ENCODE measurements at regions not wholly inside any gene's neighbourhood (a gene's known extent, or its start where the extent isn't known, plus 50 kb on each side); places are given as distances from the start of the nearest gene placed in this dataset.
A peak's percentile ranks its signal among the peaks of the same experiment; 100 is the strongest.

DNA sequence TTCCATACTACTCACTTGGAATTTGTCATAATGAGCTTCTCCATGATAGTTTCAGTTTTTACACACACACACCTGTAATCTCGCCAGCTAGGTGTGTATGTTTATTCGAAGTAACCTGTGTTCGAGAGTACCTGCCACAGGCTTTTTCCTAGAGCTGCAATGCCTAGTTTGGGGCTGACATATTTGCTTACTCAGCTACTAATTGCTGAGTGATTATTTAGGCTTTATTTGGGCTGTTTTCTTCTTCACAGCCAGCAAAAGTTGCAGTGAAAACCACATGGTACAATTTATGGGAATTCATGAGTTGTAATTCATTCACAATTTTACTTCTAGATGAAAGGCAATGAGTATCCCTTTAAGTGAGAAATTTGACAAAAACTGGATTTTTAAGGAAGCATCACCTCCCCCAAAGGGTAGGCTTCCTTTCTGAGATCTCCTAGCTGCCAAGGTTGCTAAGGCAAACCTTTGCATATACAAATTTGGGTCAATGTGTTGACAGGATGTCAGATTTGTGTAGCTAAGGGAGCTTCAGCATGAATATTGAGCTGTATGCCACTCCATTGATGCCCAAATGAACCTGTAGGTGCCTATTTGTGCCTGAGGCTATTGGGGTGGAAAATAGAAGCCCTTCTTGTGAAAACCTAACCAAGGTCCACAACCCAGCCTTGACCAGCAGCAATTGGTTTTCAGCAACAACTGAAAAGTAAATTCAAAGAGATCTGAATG is 108.7 kb upstream of the OTX2 start (continued):
- TF ChIP-seq ZBTB43 (CRISPR knock-in tag; IDR thresholded peaks at IDR 0.05) (no peak), JUN (CRISPR knock-in tag; IDR thresholded peaks at IDR 0.05) (no peak), NFE2L1 (CRISPR knock-in tag; IDR thresholded peaks at IDR 0.05) (no peak)
- TF ChIP-seq, protein P1, sequence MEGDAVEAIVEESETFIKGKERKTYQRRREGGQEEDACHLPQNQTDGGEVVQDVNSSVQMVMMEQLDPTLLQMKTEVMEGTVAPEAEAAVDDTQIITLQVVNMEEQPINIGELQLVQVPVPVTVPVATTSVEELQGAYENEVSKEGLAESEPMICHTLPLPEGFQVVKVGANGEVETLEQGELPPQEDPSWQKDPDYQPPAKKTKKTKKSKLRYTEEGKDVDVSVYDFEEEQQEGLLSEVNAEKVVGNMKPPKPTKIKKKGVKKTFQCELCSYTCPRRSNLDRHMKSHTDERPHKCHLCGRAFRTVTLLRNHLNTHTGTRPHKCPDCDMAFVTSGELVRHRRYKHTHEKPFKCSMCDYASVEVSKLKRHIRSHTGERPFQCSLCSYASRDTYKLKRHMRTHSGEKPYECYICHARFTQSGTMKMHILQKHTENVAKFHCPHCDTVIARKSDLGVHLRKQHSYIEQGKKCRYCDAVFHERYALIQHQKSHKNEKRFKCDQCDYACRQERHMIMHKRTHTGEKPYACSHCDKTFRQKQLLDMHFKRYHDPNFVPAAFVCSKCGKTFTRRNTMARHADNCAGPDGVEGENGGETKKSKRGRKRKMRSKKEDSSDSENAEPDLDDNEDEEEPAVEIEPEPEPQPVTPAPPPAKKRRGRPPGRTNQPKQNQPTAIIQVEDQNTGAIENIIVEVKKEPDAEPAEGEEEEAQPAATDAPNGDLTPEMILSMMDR (IDR thresholded peaks at IDR 0.05) = no peak

- Mint-ChIP-seq H3K4me3 (peak overlapping the region; percentile 2), H3K4me1 (peaks cover 57% of the 10 kb centered on the region), H3K27ac (peak overlapping the region; percentile 48), H3K27me3 (ENCODE audit: low read depth) (peaks cover 53% of the 10 kb centered on the region), H3K9me3 (peaks cover 5% of the 10 kb centered on the region; the same call in 1 of the 2 replicates), H3K36me3 (no peaks in the 10 kb centered on the region)
- POLR2A ChIA-PET = interaction anchor here (0.9 kb wide), 1 partner anchor 49 kb away, joined by 3 read pairs; no protein-coding TSS in a partner anchor
- ATAC-seq (peak; percentile 79), DNase-seq (ENCODE audit: low spot score) (no peak)
- no peak for TF ChIP-seq OVOL2 (CRISPR knock-in tag; IDR thresholded peaks at IDR 0.05; ENCODE audit: borderline replicate concordance)
- no peak for TF ChIP-seq MXD4 (CRISPR knock-in tag; IDR thresholded peaks at IDR 0.05; ENCODE audit: borderline replicate concordance)
- 0 out of 2 replicates have a peak, but pooled peaks have one; percentile 36 for TF ChIP-seq NR3C1 (CRISPR knock-in tag; conservative IDR thresholded peaks at IDR 0.05; ENCODE audit: low read depth)
- no peak for TF ChIP-seq STAT6 (CRISPR knock-in tag; conservative IDR thresholded peaks at IDR 0.05; ENCODE audit: low read depth)
- CTCF ChIA-PET = interaction anchor here (1.0 to 1.3 kb wide), 2 partner anchors 14 to 146 kb away, joined by 3 read pairs; no protein-coding TSS in a partner anchor
Observed at GRCh38 chr14:56905282-56905681, 95.0 kb upstream of the OTX2 start.

DNA sequence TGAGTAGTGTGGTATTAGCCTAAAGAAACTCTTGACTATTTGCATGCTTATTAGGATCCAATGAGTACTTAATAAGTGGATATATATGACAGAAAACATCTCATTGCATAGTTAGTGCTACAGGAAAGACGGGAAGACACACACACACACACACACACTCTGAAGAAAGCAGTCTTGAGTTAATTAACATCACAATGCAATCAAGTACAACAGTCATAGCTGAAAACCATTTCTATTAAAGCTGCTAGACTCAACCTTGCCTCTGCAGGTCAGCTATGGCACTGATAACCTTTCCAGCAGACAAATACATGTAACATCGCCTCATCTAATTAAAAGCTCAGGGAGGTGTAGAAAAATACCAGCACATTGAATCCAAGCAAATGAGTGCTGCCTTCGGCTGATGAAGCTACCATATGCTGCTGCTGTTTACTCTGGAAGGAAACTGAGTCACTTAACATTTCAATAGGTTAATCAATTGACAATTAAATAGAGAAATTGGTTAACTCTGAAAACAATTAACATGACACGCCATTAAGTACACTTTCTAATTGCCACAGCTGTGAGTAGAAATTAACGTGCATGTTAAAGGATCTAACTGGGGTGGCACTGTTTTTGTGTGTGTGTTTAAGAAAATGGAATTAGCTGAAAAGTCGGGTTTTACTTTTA is 93.2 kb upstream of the OTX2 start:
- peak overlapping the region; percentile 88 for H3K27ac Mint-ChIP-seq
- H3K4me3 Mint-ChIP-seq = peak overlapping the region; percentile 41
- H3K9me3 Mint-ChIP-seq = peaks cover 5% of the 10 kb centered on the region; the same call in 1 of the 2 replicates
- ChIA-PET POLR2A (interaction anchor here (0.6 to 1.1 kb wide), 2 partner anchors 9 to 15 kb away, joined by 3 to 4 read pairs; no protein-coding TSS in a partner anchor), CTCF (interaction anchor here (0.8 to 1.5 kb wide), 5 partner anchors 10 to 149 kb away, joined by 3 to 4 read pairs (median 3); no protein-coding TSS in a partner anchor)
- DNase-seq (ENCODE audit: low spot score) (no peak), ATAC-seq (peak; percentile 4)
- peaks cover 75% of the 10 kb centered on the region for H3K4me1 Mint-ChIP-seq
- H3K27me3 Mint-ChIP-seq (ENCODE audit: low read depth) = peaks cover 55% of the 10 kb centered on the region
- no peaks in the 10 kb centered on the region for H3K36me3 Mint-ChIP-seq
- TF ChIP-seq ZBTB43 (CRISPR knock-in tag; IDR thresholded peaks at IDR 0.05) (no peak), SP1 (CRISPR knock-in tag; conservative IDR thresholded peaks at IDR 0.05) (0 out of 2 replicates have a peak, but pooled peaks have one; percentile 14), ZNF317 (CRISPR knock-in tag; IDR thresholded peaks at IDR 0.05; ENCODE audit: borderline replicate concordance, low read depth) (no peak), JAZF1 (CRISPR knock-in tag; IDR thresholded peaks at IDR 0.05) (no peak), FOXK1 (CRISPR knock-in tag; IDR thresholded peaks at IDR 0.05) (peak; percentile 34; the same call in 1 of the 2 replicates), NR1H2 (CRISPR knock-in tag; IDR thresholded peaks at IDR 0.05) (no peak), NFE2L1 (CRISPR knock-in tag; IDR thresholded peaks at IDR 0.05) (no peak), E2F1 (CRISPR knock-in tag; IDR thresholded peaks at IDR 0.05) (no peak)
- TF ChIP-seq, protein P2, sequence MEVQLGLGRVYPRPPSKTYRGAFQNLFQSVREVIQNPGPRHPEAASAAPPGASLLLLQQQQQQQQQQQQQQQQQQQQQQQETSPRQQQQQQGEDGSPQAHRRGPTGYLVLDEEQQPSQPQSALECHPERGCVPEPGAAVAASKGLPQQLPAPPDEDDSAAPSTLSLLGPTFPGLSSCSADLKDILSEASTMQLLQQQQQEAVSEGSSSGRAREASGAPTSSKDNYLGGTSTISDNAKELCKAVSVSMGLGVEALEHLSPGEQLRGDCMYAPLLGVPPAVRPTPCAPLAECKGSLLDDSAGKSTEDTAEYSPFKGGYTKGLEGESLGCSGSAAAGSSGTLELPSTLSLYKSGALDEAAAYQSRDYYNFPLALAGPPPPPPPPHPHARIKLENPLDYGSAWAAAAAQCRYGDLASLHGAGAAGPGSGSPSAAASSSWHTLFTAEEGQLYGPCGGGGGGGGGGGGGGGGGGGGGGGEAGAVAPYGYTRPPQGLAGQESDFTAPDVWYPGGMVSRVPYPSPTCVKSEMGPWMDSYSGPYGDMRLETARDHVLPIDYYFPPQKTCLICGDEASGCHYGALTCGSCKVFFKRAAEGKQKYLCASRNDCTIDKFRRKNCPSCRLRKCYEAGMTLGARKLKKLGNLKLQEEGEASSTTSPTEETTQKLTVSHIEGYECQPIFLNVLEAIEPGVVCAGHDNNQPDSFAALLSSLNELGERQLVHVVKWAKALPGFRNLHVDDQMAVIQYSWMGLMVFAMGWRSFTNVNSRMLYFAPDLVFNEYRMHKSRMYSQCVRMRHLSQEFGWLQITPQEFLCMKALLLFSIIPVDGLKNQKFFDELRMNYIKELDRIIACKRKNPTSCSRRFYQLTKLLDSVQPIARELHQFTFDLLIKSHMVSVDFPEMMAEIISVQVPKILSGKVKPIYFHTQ (CRISPR knock-in tag; IDR thresholded peaks at IDR 0.05) = no peak
- TF ChIP-seq, protein P3, sequence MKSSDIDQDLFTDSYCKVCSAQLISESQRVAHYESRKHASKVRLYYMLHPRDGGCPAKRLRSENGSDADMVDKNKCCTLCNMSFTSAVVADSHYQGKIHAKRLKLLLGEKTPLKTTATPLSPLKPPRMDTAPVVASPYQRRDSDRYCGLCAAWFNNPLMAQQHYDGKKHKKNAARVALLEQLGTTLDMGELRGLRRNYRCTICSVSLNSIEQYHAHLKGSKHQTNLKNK (CRISPR knock-in tag; IDR thresholded peaks at IDR 0.05) = no peak
- TF ChIP-seq, protein P4, sequence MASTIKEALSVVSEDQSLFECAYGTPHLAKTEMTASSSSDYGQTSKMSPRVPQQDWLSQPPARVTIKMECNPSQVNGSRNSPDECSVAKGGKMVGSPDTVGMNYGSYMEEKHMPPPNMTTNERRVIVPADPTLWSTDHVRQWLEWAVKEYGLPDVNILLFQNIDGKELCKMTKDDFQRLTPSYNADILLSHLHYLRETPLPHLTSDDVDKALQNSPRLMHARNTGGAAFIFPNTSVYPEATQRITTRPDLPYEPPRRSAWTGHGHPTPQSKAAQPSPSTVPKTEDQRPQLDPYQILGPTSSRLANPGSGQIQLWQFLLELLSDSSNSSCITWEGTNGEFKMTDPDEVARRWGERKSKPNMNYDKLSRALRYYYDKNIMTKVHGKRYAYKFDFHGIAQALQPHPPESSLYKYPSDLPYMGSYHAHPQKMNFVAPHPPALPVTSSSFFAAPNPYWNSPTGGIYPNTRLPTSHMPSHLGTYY (CRISPR knock-in tag; IDR thresholded peaks at IDR 0.05) = no peak

All from WTC11 (cell line).